Epithelial cell of proximal tubule (primary cell): ENCODE measurements at regions not wholly inside any gene's neighbourhood (a gene's known extent, or its start where the extent isn't known, plus 50 kb on each side); places are given as distances from the start of the nearest gene placed in this dataset.

Source experiments
- DNase-seq: peaks from one replicate; pipeline ENCODE4 v3.0.0-alpha.2; 2011; ENCODE audit warnings: low read depth
- H3K4me3 ChIP-seq: 2 replicates; pipeline ENCODE4 v1.5.1; 2011; ENCODE audit warnings: low read depth, mild to moderate bottlenecking, low read length
- TF ChIP-seq, protein P1 (sequence below): conservative IDR thresholded peaks from 2 replicates; pipeline ENCODE4 v1.5.1; 2012; ENCODE audit warnings: low read depth, mild to moderate bottlenecking, low read length

DNA sequence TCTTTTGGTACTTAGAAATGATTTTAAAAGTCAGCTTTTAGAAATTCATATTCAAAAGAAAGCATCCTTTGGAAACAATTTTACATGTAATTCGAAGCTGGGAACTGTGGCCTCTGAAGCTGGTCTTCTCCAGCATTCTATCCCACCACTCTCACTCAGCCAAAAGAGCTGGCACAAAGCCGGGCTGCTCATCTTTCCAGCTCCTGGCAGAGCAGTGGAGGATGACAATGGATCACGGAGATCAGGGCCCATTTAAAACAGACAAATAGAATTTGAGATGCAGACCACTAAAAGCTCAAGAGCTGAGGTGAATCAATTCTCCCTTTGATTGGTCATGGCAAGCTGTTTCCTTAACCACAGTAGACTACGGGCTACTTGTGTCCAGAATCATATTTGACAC, 60.6 kb downstream of the OTOR start:
- no peak overlapping the region for H3K4me3 ChIP-seq
- TF ChIP-seq, protein P1, sequence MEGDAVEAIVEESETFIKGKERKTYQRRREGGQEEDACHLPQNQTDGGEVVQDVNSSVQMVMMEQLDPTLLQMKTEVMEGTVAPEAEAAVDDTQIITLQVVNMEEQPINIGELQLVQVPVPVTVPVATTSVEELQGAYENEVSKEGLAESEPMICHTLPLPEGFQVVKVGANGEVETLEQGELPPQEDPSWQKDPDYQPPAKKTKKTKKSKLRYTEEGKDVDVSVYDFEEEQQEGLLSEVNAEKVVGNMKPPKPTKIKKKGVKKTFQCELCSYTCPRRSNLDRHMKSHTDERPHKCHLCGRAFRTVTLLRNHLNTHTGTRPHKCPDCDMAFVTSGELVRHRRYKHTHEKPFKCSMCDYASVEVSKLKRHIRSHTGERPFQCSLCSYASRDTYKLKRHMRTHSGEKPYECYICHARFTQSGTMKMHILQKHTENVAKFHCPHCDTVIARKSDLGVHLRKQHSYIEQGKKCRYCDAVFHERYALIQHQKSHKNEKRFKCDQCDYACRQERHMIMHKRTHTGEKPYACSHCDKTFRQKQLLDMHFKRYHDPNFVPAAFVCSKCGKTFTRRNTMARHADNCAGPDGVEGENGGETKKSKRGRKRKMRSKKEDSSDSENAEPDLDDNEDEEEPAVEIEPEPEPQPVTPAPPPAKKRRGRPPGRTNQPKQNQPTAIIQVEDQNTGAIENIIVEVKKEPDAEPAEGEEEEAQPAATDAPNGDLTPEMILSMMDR = no peak
- DNase-seq = no peak

DNA sequence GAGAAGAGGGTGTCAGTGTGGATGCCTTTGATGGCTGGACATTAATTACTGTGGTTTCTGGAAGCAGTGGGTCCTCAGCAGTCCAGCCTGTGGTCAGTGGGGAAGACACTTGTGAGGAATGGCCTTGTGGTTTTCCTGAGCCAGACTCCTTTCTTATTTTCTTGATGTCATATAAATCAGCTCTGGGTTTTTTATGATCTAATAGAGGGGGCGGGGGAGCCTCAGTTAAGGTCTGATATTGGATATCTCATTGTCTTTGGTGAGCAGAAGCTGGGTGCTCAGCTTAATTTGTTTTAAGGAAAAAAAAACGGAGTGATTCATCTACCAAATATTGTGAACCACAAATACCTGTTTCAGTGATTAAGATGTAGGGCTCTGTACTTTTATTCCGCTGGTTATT, 62.1 kb downstream of the OTOR start:
- TF ChIP-seq, protein P1 = no peak
- no peak overlapping the region for H3K4me3 ChIP-seq
- no peak for DNase-seq

DNA sequence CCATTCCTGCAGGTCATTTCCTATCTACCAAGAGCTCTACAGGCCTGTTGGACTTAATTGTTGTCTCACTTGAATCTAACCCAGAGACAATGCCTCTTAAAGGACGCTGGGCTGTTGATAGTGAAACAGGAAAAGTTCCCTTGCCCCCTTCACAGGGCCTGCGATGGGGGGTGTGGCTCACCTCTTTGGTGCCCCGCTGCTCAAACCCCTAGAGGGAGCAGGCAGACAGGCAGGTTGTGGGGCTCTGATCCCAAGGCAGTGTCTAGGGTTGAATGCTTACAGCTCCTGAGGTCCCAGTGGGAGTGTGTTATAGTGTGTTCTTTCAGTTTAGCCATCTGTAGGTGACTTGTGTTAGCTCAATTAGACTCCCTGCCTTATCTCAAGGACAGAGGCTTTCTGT, 68.0 kb downstream of the OTOR start:
- no peak overlapping the region for H3K4me3 ChIP-seq
- TF ChIP-seq, protein P1 = no peak
- DNase-seq = no peak

DNA sequence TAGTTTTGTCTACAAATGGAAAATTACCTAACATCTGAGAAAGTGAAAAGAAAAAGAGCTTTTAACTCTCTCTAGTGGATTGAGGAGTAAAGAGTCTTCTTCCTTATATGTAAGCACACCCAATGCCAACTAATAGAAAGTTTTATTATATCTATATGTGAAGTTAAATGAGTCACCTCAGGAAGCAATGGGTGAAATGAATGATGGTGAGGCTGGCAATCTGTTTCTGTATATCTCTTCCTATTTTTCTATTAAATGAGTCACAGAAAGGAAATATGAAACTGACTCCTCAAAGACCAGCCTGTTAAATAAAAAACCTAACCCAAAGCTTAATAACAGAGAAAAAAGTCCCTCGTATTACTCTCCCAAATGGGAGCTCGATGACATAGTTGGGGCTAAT, 71.3 kb downstream of the OTOR start:
- H3K4me3 ChIP-seq = no peak overlapping the region
- DNase-seq = no peak

DNA sequence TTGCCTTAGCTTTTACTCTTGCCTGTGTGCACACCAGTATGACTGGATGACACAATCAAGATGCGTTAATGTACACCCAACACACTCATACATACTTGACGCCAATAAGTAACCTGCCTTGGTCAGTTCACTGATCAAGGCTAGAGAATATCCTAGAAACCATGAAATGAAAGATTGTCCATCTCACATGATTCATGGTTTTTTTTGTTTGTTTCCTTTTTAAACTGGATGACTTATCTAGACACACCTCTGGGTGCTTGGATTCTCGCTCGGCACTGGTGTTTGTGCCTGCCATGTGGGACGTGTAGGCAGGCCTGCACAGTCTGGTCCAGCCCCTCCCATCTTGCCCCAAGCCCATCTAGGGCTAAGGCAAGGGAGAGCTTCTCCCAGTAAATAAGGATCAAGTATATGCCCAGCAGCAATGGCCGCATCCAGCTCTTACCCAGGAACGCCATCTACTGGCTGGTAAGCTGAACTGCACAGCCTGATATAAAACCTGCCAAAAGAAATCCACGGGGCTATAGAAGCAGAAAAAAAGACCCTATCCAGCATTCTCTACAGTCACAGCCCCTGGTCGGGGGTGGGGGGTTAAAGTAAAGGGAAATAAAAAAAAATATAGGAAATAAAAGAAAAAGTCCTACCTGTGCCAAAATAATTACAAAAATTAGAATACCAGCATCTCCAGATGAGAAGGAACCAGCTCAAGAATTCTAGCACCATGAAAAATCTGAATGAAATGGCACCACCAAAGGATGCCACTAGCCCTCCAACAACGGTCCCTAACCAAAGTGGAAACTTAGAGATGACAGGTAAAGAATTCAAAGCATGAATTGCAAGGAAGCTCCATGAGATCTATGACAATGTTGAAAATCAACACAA, 73.3 kb downstream of the OTOR start:
- TF ChIP-seq, protein P1 = peak; percentile 96
- peak; percentile 78 for DNase-seq
- H3K4me3 ChIP-seq = no peak overlapping the region

More for the DNA sequence above, 71.3 kb downstream of the OTOR start:
- TF ChIP-seq, protein P1 = no peak

DNA sequence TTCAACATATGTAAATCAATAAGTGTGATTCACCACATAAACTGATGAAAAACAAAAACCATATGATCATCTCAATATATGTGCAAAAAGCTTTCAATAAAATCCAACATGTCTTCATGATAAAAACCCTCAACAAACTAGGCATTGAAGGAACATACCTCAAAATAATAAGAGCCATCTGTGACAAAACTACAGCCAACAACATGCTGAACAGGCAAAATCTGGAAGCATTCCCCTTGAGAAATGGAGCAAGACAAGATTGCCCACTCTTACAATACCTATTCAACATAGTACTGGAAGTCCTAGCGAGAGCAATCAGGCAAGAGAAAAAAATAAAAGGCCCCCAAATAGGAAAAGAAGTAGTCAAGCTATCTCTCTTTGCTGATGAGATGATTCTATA, 76.5 kb downstream of the OTOR start:
- no peak overlapping the region for H3K4me3 ChIP-seq
- DNase-seq = no peak
- TF ChIP-seq, protein P1 = no peak
